GM12891 (cell line): ENCODE measurements at regions not wholly inside any gene's neighbourhood (a gene's known extent, or its start where the extent isn't known, plus 50 kb on each side); places are given as distances from the start of the nearest gene placed in this dataset.

Experiments used
- PAX5 ChIP-seq: IDR thresholded peaks from 2 replicates; pipeline ENCODE4 v1.6.1; 2011; ENCODE audit warnings: low read length, moderate library complexity, mild to moderate bottlenecking; ENCODE audit not compliant: insufficient read depth, severe bottlenecking
- POLR2AphosphoS5 ChIP-seq: IDR thresholded peaks from 2 replicates; pipeline ENCODE4 v1.6.1; 2011; ENCODE audit warnings: low read depth, low read length, control low read depth
- TAF1 ChIP-seq: IDR thresholded peaks from 2 replicates; pipeline ENCODE4 v1.6.1; 2011; ENCODE audit warnings: low read depth, low read length, control low read depth

GRCh38 chr18:40375837-40376236 is 1579.2 kb upstream of the PIK3C3 start:
- TF ChIP-seq TAF1 (no peak), POLR2AphosphoS5 (no peak), PAX5 (no peak)
